ENCODE measurements at regions not wholly inside any gene's neighbourhood (a gene's known extent, or its start where the extent isn't known, plus 50 kb on each side); places are given as distances from the start of the nearest gene placed in this dataset.

DNA sequence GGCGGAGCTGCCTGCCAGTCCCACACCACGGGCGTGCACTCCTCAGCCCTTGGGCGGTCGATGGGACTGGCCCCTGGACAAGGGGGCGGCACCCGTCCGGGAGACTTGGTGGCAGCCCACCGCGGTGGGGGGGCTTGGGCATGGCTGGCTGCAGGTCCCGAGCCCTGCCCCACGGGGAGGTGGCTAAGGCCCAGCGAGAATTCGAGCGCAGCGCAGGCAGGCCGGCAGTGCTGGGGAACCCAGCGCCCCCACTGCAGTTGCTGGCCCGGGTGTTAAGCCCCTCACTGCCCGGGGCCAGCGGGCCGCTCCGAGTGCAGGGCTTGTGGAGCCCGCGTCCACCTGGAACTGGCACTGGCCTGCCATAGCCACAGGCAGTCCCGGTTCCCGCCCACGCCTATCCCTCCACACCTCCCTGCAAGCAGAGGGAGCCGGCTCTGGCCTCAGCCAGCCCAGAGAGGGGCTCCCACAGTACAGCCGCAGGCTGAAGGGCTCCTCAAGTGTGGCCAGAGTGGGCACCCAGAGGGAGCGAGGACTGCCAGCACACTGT is 742.9 kb upstream of the DDX18 start:
- DNase-seq (ENCODE audit: low spot score), result no peak

GRCh38 chr2:117074756-117075155 is 739.7 kb upstream of the DDX18 start:
- DNase-seq (ENCODE audit: low spot score), result no peak

- DNase-seq (ENCODE audit: low spot score), result no peak
Observed at GRCh38 chr2:117085256-117085655, 729.2 kb upstream of the DDX18 start.

DNA sequence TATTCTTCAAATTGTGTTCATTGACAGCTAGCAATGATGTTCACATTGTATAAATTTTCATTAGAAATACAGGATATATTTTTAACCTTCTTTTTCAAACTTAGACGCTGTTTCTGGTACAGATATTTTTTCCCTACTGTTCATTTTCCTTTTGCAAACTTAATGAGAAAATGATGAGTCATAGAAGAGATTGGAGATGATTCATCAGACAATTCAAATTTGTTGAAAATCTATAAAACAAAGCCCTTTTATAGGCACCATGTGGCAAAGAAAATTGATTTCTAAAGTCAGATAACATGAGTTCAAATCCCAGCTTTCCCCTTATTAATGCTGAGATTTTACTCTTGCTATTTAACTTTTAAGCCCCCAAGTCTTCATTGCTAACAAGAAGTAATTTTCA is 728.8 kb upstream of the DDX18 start:
- DNase-seq (ENCODE audit: low spot score), result no peak

DNA sequence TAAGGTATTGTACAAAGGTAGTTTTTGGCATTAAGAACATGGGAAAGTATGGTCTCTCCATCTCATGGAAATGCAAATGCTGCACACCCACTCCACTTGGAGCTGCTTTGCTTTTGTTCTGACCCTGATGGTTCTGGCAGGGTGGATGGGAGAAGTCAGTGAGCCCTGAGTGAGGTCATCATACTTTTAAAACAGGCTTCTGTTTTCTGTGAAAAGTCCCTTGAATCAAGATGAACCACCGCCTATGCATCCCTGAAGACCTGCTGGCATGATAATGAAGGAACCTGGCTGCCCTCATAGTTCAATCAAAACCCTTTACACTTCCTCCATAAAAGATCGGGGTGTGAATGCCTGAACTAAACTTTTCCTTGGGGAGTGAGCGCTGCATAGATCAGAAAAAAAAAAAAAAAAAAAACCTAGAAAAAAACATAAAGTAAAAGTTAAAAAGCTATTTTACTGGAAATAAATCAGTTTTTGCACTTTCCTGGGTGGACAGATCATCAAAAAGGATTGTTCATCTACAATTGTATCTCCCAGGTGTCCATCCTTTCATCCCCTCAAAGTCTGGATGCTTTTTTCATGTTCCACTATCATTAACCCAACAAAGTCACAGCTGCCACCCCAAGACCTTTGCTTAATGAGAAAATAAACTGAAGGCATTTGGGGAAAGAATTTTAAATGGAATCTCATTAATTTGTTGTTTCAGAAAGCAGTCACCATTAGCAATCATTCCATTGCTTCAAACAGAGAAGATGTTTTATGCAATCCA is 728.1 kb upstream of the DDX18 start:
- DNase-seq (ENCODE audit: low spot score), result no peak

DNA sequence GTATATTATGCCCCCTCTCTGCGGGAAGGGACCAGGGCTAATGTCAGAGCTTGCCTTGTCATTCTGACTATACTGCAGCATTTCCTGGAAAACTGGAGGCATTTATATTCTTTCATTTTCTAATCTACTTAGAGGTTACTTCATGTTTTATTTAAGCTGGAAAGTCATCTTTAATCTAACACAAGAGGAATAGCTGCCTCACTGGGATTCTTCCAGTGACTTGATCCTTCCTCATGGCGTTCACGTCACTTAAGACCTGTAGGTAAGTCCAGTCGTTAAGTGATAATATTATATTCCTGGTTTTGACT is 727.6 kb upstream of the DDX18 start:
- DNase-seq (ENCODE audit: low spot score), result no peak

GRCh38 chr2:117087535-117088291 is 726.8 kb upstream of the DDX18 start:
- no peak for DNase-seq (ENCODE audit: low spot score)

DNA sequence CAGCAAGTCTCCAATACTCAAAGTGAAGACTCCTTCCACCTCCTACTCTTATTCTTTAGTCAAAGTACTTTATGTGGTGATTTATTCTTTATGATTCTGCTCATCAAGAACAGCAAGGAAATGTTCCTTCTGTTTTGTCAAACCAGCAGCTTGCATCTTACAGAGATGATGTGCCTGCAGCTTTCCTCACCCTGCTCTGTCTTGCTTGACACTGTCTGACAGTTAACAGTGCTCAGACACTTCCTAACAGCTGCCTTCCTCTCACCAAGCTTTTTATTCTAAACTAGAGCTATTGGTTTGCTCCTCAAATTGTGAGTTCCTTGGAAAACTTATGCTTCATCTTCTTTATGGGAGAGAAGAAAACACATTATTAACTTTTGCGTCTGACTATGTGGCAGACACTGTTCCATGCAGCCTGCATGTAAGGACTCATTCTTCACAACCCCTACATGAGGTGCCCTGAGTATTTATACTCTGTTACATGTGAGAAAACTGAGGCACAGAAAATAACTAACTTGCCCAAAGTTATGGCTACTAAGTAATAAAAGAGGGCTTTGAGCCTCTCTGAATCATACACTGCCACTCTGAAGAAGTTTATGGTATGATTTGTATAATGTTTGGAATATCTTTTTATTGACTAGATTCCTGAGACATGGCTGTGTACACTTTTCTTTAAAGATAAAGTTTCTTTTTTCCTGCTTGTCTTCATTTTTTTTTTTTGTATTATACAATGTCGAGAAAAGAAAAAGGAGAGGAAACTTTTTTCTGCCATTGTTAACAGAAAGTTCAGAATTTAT is 723.3 kb upstream of the DDX18 start:
- DNase-seq (ENCODE audit: low spot score), result no peak

- DNase-seq (ENCODE audit: low spot score), result no peak
Observed at GRCh38 chr2:117101613-117102012, 712.9 kb upstream of the DDX18 start.

- no peak for DNase-seq (ENCODE audit: low spot score)
Observed at GRCh38 chr2:117108741-117109267, 705.7 kb upstream of the DDX18 start.

- DNase-seq (ENCODE audit: low spot score), result no peak
Observed at GRCh38 chr2:117118994-117119393, 695.5 kb upstream of the DDX18 start.

GRCh38 chr2:117123362-117123761 is 691.1 kb upstream of the DDX18 start:
- DNase-seq (ENCODE audit: low spot score), result no peak

DNA sequence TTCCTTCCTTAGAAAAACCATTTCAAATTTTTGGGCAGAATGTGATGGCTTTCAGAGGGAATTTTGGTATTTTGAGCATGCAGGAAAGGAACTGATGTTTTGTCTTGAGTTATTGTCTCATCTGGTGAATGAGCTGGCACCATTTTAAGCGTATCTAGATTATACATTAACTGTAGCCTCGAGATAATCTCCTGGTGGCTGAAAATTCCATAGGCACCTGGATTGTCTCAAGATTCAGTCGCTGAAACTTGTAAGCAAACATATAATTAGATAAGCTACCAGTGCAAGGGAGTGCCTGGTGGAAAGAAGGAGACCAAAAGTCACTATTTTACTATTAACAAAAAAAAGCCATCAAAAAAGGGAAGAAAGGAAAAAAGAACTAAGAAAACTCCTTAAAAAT is 687.8 kb upstream of the DDX18 start:
- no peak for DNase-seq (ENCODE audit: low spot score)

DNA sequence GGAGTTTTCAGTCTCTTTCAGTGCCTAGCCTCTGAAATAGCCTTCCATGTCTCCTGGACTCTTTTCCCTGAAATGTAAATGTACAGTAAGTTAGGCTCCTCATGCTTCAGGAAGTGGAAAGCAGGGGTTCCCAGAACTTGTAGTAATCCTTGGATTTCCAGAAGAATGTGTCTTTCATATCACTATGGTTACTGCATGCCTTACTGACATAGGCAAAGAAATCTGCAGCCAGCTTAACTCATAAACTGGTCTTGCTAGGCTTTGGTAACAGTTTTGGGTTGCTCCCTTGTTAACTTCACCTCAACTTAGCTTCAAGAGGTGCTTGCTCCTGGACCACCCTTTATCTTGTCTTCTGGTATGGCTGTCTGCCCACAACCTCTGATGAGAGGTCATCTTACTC is 686.8 kb upstream of the DDX18 start:
- no peak for DNase-seq (ENCODE audit: low spot score)

- no peak for DNase-seq (ENCODE audit: low spot score)
Observed at GRCh38 chr2:117128461-117128860, 686.0 kb upstream of the DDX18 start.

GRCh38 chr2:117137371-117137770 is 677.1 kb upstream of the DDX18 start:
- DNase-seq (ENCODE audit: low spot score), result no peak

DNA sequence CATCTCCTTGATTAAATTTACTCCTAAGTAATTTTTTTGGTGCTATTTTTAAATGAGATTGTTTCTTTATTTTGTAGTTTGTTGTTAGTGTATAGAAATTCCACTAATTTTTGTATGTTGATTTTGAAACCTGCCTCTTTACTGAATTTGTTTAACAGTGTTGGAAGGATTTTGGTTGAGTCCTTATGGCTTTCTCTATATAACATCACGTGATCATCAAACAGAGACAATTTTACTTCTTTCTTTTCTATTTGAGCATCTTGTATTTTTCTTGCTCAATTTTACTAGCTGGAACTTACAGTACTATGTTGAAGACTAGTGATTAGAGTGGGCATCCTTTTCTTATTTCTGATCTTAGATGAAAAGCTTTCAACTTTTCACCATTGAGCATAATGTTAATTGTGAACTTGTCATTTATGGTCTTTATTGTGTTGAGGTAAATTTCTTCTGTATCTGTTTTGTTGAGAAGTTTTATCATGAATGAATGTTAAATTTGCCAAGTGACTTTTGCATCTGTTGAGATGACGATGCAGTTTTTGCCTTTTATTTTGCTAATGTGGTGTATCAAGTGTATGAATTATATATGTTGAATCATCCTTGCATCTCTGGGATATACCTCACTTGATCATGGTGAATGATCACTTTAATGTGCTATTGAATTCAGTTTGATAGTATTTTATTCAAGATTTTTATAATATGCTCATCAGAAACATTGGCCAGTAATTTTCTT is 645.3 kb upstream of the DDX18 start:
- no peak for DNase-seq (ENCODE audit: low spot score)

DNA sequence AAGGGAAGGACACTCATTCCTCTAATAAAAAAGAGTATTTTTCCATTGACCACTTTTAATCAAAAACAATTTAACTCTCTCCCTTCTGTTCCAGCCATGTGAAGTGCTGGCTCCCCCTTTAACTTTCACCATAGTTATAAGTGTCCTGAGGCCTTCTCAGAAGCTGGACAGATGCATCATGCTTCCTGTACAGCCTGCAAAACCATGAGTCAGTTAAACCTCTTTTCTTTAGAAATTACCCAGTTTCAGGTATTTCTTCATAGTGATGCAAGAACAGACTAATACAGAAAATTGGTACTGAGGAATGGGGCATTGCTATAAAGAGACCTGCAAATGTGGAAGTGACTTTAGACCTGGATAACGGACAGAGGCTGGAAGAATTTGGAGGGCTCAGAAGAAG is 643.6 kb upstream of the DDX18 start:
- no peak for DNase-seq (ENCODE audit: low spot score)

GRCh38 chr2:117179405-117179804 is 635.1 kb upstream of the DDX18 start:
- DNase-seq (ENCODE audit: low spot score), result no peak

DNA sequence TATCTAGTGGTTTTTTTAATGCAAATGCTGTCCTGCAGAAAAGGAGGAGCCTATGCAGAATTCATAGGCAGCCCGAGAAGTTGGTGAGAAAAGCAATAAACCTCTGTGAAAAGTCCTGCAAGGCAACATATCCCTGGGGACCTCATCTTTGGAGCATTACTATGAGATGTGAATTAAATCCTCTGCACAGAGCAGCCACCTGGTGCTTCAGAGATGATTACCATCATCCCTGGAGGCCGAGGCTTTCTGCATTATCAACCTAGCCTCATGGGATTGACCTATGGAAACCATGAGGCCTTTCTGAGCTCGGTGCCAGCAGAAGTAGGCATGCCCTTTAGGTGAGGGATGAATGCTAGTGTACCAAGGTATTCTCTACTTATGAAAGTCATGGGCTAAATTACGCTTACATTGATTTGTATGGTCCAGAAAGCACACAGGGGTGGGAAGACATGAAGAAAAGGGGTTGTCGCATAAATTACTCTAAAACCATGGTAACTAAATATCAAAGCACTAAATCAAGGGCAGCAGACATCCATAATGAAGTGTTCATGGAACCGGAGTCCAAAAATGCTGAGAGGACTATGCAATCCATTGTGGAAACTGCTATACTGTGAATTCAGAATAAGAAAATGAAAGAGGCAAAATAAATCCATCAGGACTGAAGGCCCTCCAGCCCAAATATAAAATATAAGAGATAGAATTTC is 623.5 kb upstream of the DDX18 start:
- no peak for DNase-seq (ENCODE audit: low spot score)

GRCh38 chr2:117195381-117195780 is 619.1 kb upstream of the DDX18 start:
- DNase-seq (ENCODE audit: low spot score), result no peak

All from cerebellar cortex (tissue), 1 donor.